ENCODE measurements at regions not wholly inside any gene's neighbourhood (a gene's known extent, or its start where the extent isn't known, plus 50 kb on each side); places are given as distances from the start of the nearest gene placed in this dataset.

- H3K36me3 ChIP-seq = no peaks in the 10 kb centered on the region
- Mint-ChIP-seq H3K9me3 (no peaks in the 10 kb centered on the region), H3K27me3 (ENCODE audit: insufficient read depth, low read depth) (no peaks in the 10 kb centered on the region), H3K27ac (no peak overlapping the region), H3K36me3 (no peaks in the 10 kb centered on the region), H3K4me3 (no peak overlapping the region), H3K4me1 (peaks cover 6% of the 10 kb centered on the region)
- no peaks in the 10 kb centered on the region for H3K27me3 ChIP-seq
- H3K4me2 ChIP-seq = no peak overlapping the region
- peaks cover 26% of the 10 kb centered on the region for H3K4me1 ChIP-seq
- no peak overlapping the region for H3K27ac ChIP-seq
- no peak for DNase-seq (ENCODE audit: low spot score)
- no peaks in the 10 kb centered on the region for H4K20me1 ChIP-seq (ENCODE audit: low read depth)
- H2AFZ ChIP-seq (replicated peaks) = no peak overlapping the region
- no peak overlapping the region for H3K9ac ChIP-seq
- no peaks in the 10 kb centered on the region for H3K9me3 ChIP-seq (ENCODE audit: low read depth)
- TF ChIP-seq EZH2 (IDR thresholded peaks at IDR 0.05) (no peak), EZH2phosphoT487 (IDR thresholded peaks at IDR 0.05) (no peak), CTCF (IDR thresholded peaks at IDR 0.05) (no peak)
- no peak overlapping the region for H3K4me3 ChIP-seq
- H3K79me2 ChIP-seq (ENCODE audit: low read depth) = no peaks in the 10 kb centered on the region
- H3F3A ChIP-seq (ENCODE audit: low read depth) = no peaks in the 10 kb centered on the region
Measured at GRCh38 chr7:18123508-18124239, 96.0 kb upstream of the PRPS1L1 start.

- H3K79me2 ChIP-seq (ENCODE audit: low read depth) = no peaks in the 10 kb centered on the region
- no peak overlapping the region for H3K4me3 ChIP-seq
- H3K27ac ChIP-seq = no peak overlapping the region
- H3K4me2 ChIP-seq = no peak overlapping the region
- H3K9me3 ChIP-seq (ENCODE audit: low read depth) = no peaks in the 10 kb centered on the region
- H4K20me1 ChIP-seq (ENCODE audit: low read depth) = no peaks in the 10 kb centered on the region
- no peak for TF ChIP-seq CTCF (IDR thresholded peaks at IDR 0.05)
- no peak for TF ChIP-seq EZH2 (IDR thresholded peaks at IDR 0.05)
- TF ChIP-seq EZH2phosphoT487 (IDR thresholded peaks at IDR 0.05) = no peak
- Mint-ChIP-seq H3K4me3 (no peak overlapping the region), H3K36me3 (no peaks in the 10 kb centered on the region), H3K27ac (no peak overlapping the region), H3K27me3 (ENCODE audit: insufficient read depth, low read depth) (no peaks in the 10 kb centered on the region), H3K9me3 (no peaks in the 10 kb centered on the region), H3K4me1 (peaks cover 9% of the 10 kb centered on the region)
- DNase-seq (ENCODE audit: low spot score) = no peak
- H3K9ac ChIP-seq = no peak overlapping the region
- no peaks in the 10 kb centered on the region for H3K36me3 ChIP-seq
- no peak overlapping the region for H2AFZ ChIP-seq (replicated peaks)
- H3K27me3 ChIP-seq = no peaks in the 10 kb centered on the region
- no peaks in the 10 kb centered on the region for H3F3A ChIP-seq (ENCODE audit: low read depth)
- peaks cover 33% of the 10 kb centered on the region for H3K4me1 ChIP-seq
Measured at GRCh38 chr7:18125476-18125875, 97.8 kb upstream of the PRPS1L1 start.

GRCh38 chr7:18126281-18126680 is 98.6 kb upstream of the PRPS1L1 start:
- Histone ChIP-seq H3K4me1 (peaks cover 25% of the 10 kb centered on the region), H3K36me3 (no peaks in the 10 kb centered on the region), H4K20me1 (ENCODE audit: low read depth) (no peaks in the 10 kb centered on the region), H3K27me3 (no peaks in the 10 kb centered on the region), H2AFZ (replicated peaks) (no peak overlapping the region), H3K4me3 (no peak overlapping the region), H3K79me2 (ENCODE audit: low read depth) (no peaks in the 10 kb centered on the region), H3F3A (ENCODE audit: low read depth) (no peaks in the 10 kb centered on the region), H3K9me3 (ENCODE audit: low read depth) (no peaks in the 10 kb centered on the region), H3K4me2 (no peak overlapping the region), H3K9ac (no peak overlapping the region), H3K27ac (no peak overlapping the region)
- Mint-ChIP-seq H3K27ac (no peak overlapping the region), H3K27me3 (ENCODE audit: insufficient read depth, low read depth) (peaks cover 2% of the 10 kb centered on the region), H3K36me3 (no peaks in the 10 kb centered on the region), H3K4me3 (no peak overlapping the region), H3K4me1 (peaks cover 9% of the 10 kb centered on the region), H3K9me3 (no peaks in the 10 kb centered on the region)
- TF ChIP-seq EZH2phosphoT487 (IDR thresholded peaks at IDR 0.05) = no peak
- no peak for TF ChIP-seq CTCF (IDR thresholded peaks at IDR 0.05)
- TF ChIP-seq EZH2 (IDR thresholded peaks at IDR 0.05) = no peak
- DNase-seq (ENCODE audit: low spot score) = no peak

Data from neural progenitor cell (in vitro differentiated cells).